OCI-LY7 (cell line): ENCODE measurements at regions not wholly inside any gene's neighbourhood (a gene's known extent, or its start where the extent isn't known, plus 50 kb on each side); places are given as distances from the start of the nearest gene placed in this dataset.

Experiments
- CTCF ChIP-seq: fragments of 200-600 bp; sonication (generic); conservative IDR thresholded peaks from 2 replicates; pipeline ENCODE4 v1.5.1; 2014; ENCODE audit warnings: mild to moderate bottlenecking, antibody characterized with exemption, low read length, moderate library complexity, mixed read lengths
- EZH2phosphoT487 ChIP-seq: fragments of 200-600 bp; sonication (generic); IDR thresholded peaks from 2 replicates; pipeline ENCODE4 v1.6.1; 2018; ENCODE audit warnings: low read depth, borderline replicate concordance, mild to moderate bottlenecking, mixed run types, antibody characterized with exemption, low read length, moderate library complexity, mixed read lengths

GRCh38 chr15:35305031-35305550 lies 220.0 kb upstream of the NANOGP8 start:
- no peak for TF ChIP-seq CTCF
- no peak for TF ChIP-seq EZH2phosphoT487
